K562 (cell line): ENCODE measurements at regions not wholly inside any gene's neighbourhood (a gene's known extent, or its start where the extent isn't known, plus 50 kb on each side); places are given as distances from the start of the nearest gene placed in this dataset.

Experiments
- CBX5 ChIP-seq: IDR thresholded peaks from 2 replicates; pipeline ENCODE4 v1.6.1; 2014; ENCODE audit warnings: low read depth, borderline replicate concordance
- NKRF ChIP-seq: fragments of 450-650 bp; IDR thresholded peaks from 2 replicates; pipeline ENCODE4 v1.6.1; 2016; ENCODE audit warnings: borderline replicate concordance
- NR3C1 ChIP-seq: sonication (generic); formaldehyde crosslinking; IDR thresholded peaks from 2 replicates; pipeline ENCODE4 v1.8.1; 2022; ENCODE audit warnings: missing genetic modification reagents

- TF ChIP-seq CBX5 (no peak), NR3C1 (CRISPR knock-in tag) (no peak), NKRF (no peak)
These were observed 355.1 kb downstream of the USP25 start for GRCh38 chr21:16084776-16085364.
